IMR-90 (cell line): ENCODE measurements at regions not wholly inside any gene's neighbourhood (a gene's known extent, or its start where the extent isn't known, plus 50 kb on each side); places are given as distances from the start of the nearest gene placed in this dataset.

ENCODE experiments used
- ATAC-seq: fragments of 200-7000 bp; cut with Tn5 transposase; 2 replicates; pipeline ENCODE4 v1.9.1; 2020; ENCODE audit warnings: low read depth, mild to moderate bottlenecking, moderate library complexity
- BruUV-seq: library from RNA; stranded (reverse); fragments of 400-500 nt; replicated peaks from 2 replicates; lab custom pipeline; 2021; lab: Mats Ljungman, UMichigan
- CTCF ChIA-PET: fragments of 300-600 bp; formaldehyde crosslinking; extraction: SDS; loops from one replicate; lab custom pipeline; 2021; ENCODE audit warnings: antibody characterized with exemption; lab: Yijun Ruan, JAX
- POLR2A ChIA-PET: fragments of 300-600 bp; sonication (Branson Sonifier 250); formaldehyde crosslinking; loops from one replicate; lab custom pipeline; 2022; ENCODE audit warnings: antibody characterized with exemption; ENCODE audit not compliant: unreplicated experiment; lab: Charles Lee
- DNase-seq: peaks from one replicate; pipeline ENCODE4 v3.0.0; 2013
- H2AFZ ChIP-seq: replicated peaks from 2 replicates; pipeline ENCODE3; 2013; ENCODE audit warnings: low read length, mild to moderate bottlenecking; ENCODE audit not compliant: poor library complexity
- H2AK5ac ChIP-seq: 2 replicates; pipeline ENCODE4 v1.6.1; 2013; ENCODE audit warnings: low read depth, low read length, inconsistent platforms
- H2AK9ac ChIP-seq: replicated peaks from 2 replicates; pipeline ENCODE3; 2013; ENCODE audit warnings: mild to moderate bottlenecking, low read depth, low read length, moderate library complexity; ENCODE audit not compliant: poor library complexity
- H2BK120ac ChIP-seq: 2 replicates; pipeline ENCODE4 v1.6.1; 2013; ENCODE audit warnings: low read depth, low read length, inconsistent platforms
- H2BK15ac ChIP-seq: 3 replicates; pipeline ENCODE4 v1.6.1; 2013; ENCODE audit warnings: low read depth, low read length, inconsistent platforms
- H2BK20ac ChIP-seq: 2 replicates; pipeline ENCODE4 v1.6.1; 2013; ENCODE audit warnings: low read depth, mild to moderate bottlenecking, inconsistent platforms, low read length, moderate library complexity
- H2BK5ac ChIP-seq: 2 replicates; pipeline ENCODE4 v1.6.1; 2013; ENCODE audit warnings: mild to moderate bottlenecking, low read depth, low read length, inconsistent platforms; ENCODE audit not compliant: poor library complexity, severe bottlenecking
- H3K14ac ChIP-seq: replicated peaks from 2 replicates; pipeline ENCODE4 v1.6.1; 2013; ENCODE audit warnings: low read depth, low read length, inconsistent platforms
- H3K18ac ChIP-seq: 2 replicates; pipeline ENCODE4 v1.6.1; 2013; ENCODE audit warnings: low read depth, low read length, control low read depth
- H3K23ac ChIP-seq: 2 replicates; pipeline ENCODE4 v1.6.1; 2013; ENCODE audit warnings: low read depth, low read length, inconsistent platforms
- H3K27ac ChIP-seq: 2 replicates; pipeline ENCODE4 v1.5.1; 2013; ENCODE audit warnings: mild to moderate bottlenecking, control low read depth, low read length; ENCODE audit not compliant: insufficient read depth
- H3K27me3 ChIP-seq: 2 replicates; pipeline ENCODE4 v1.6.1; 2013; ENCODE audit warnings: low read length; ENCODE audit not compliant: control insufficient read depth, insufficient read depth
- H3K36me3 ChIP-seq: 2 replicates; pipeline ENCODE4 v1.6.1; 2013; ENCODE audit warnings: low read length, mixed read lengths; ENCODE audit not compliant: control insufficient read depth, insufficient read depth
- H3K4ac ChIP-seq: 2 replicates; pipeline ENCODE4 v1.6.1; 2013; ENCODE audit warnings: low read depth, low read length, inconsistent platforms
- H3K4me1 ChIP-seq: 2 replicates; pipeline ENCODE4 v1.6.1; 2013; ENCODE audit warnings: low read length, mixed read lengths; ENCODE audit not compliant: control insufficient read depth, insufficient read depth
- H3K4me2 ChIP-seq: 2 replicates; pipeline ENCODE4 v1.6.1; 2013; ENCODE audit warnings: low read depth, mild to moderate bottlenecking, control low read depth, low read length, moderate library complexity
- H3K4me3 ChIP-seq: 2 replicates; pipeline ENCODE4 v1.5.1; 2013; ENCODE audit warnings: low read depth, mild to moderate bottlenecking, control low read depth, low read length, moderate library complexity; ENCODE audit not compliant: insufficient read depth
- H3K56ac ChIP-seq: 2 replicates; pipeline ENCODE4 v1.6.1; 2013; ENCODE audit warnings: low read length, inconsistent platforms; ENCODE audit not compliant: insufficient read depth; ENCODE audit errors: extremely low read depth
- H3K79me1 ChIP-seq, 2 experiments: 2 replicates each; pipeline ENCODE4 v1.6.1; 2013; ENCODE audit warnings: low read length in 2 of 2, inconsistent platforms in 1 of 2, low read depth in 1 of 2
- H3K9ac ChIP-seq: 2 replicates; pipeline ENCODE4 v1.6.1; 2013; ENCODE audit warnings: low read depth, low read length, control low read depth
- H3K9me1 ChIP-seq: 2 replicates; pipeline ENCODE4 v1.6.1; 2013; ENCODE audit warnings: low read length, inconsistent platforms; ENCODE audit not compliant: insufficient read depth
- H3K9me3 ChIP-seq: 2 replicates; pipeline ENCODE4 v1.6.1; 2013; ENCODE audit warnings: low read length; ENCODE audit not compliant: control insufficient read depth, insufficient read depth
- H4K20me1 ChIP-seq: 2 replicates; pipeline ENCODE4 v1.6.1; 2013; ENCODE audit warnings: low read length, inconsistent platforms; ENCODE audit not compliant: insufficient read depth
- H4K5ac ChIP-seq: 2 replicates; pipeline ENCODE4 v1.6.1; 2013; ENCODE audit warnings: mild to moderate bottlenecking, low read depth, low read length, control low read depth
- H4K8ac ChIP-seq, 2 experiments: 2 replicates each; pipeline ENCODE4 v1.6.1; 2013; ENCODE audit warnings: low read depth in 2 of 2, low read length in 2 of 2, control low read depth in 1 of 2, inconsistent platforms in 1 of 2
- H4K91ac ChIP-seq: 2 replicates; pipeline ENCODE4 v1.6.1; 2013; ENCODE audit warnings: low read depth, low read length, inconsistent platforms; ENCODE audit not compliant: insufficient read depth
- BHLHE40 ChIP-seq: fragments of 150-350 bp; IDR thresholded peaks from 2 replicates; pipeline ENCODE4 v1.6.1; 2016; ENCODE audit warnings: mild to moderate bottlenecking, low read depth, low read length
- CEBPB ChIP-seq: IDR thresholded peaks from 2 replicates; pipeline ENCODE4 v1.6.1; 2012; ENCODE audit warnings: low read depth, low read length, improper control_type of control experiment
- CHD1 ChIP-seq: IDR thresholded peaks from 2 replicates; pipeline ENCODE4 v1.6.1; 2012; ENCODE audit warnings: low read depth, low read length, improper control_type of control experiment
- FOS ChIP-seq: fragments of 150-350 bp; IDR thresholded peaks from 2 replicates; pipeline ENCODE4 v1.6.1; 2016; ENCODE audit warnings: low read depth, low read length
- MAFK ChIP-seq: IDR thresholded peaks from 2 replicates; pipeline ENCODE4 v1.6.1; 2012; ENCODE audit warnings: low read depth, low read length, improper control_type of control experiment
- MAZ ChIP-seq: IDR thresholded peaks from 2 replicates; pipeline ENCODE4 v1.6.1; 2012; ENCODE audit warnings: low read depth, mild to moderate bottlenecking, low read length, improper control_type of control experiment, moderate library complexity, borderline replicate concordance
- MXI1 ChIP-seq: IDR thresholded peaks from 2 replicates; pipeline ENCODE4 v1.6.1; 2012; ENCODE audit warnings: low read depth, mild to moderate bottlenecking, low read length, moderate library complexity, borderline replicate concordance
- NFE2L2 ChIP-seq: fragments of 150-350 bp; IDR thresholded peaks from 2 replicates; pipeline ENCODE4 v1.6.1; 2016; ENCODE audit warnings: low read depth, mild to moderate bottlenecking, low read length
- POLR2A ChIP-seq: IDR thresholded peaks from 2 replicates; pipeline ENCODE4 v1.6.1; 2012; ENCODE audit warnings: mild to moderate bottlenecking, low read depth, low read length
- RAD21 ChIP-seq: IDR thresholded peaks from 2 replicates; pipeline ENCODE4 v1.6.1; 2012; ENCODE audit warnings: low read length, improper control_type of control experiment
- RCOR1 ChIP-seq: IDR thresholded peaks from 2 replicates; pipeline ENCODE4 v1.6.1; 2012; ENCODE audit warnings: mild to moderate bottlenecking, low read length, improper control_type of control experiment; ENCODE audit not compliant: insufficient replicate concordance
- RFX5 ChIP-seq: IDR thresholded peaks from 2 replicates; pipeline ENCODE4 v1.8.0; 2012; ENCODE audit warnings: low read depth, mild to moderate bottlenecking, low read length, moderate library complexity
- SMC3 ChIP-seq: fragments of 150-350 bp; IDR thresholded peaks from 2 replicates; pipeline ENCODE4 v1.6.1; 2016; ENCODE audit warnings: low read depth, mild to moderate bottlenecking, antibody characterized with exemption, low read length, moderate library complexity
- WGBS, 2 experiments: methylation state at CpG; one replicate each; pipeline versions ENCODE4 v1.1.5 to v1.1.7; 2013; ENCODE audit warnings: missing lambda C conversion rate in 2 of 2; ENCODE audit not compliant: insufficient read length in 1 of 2; ENCODE audit errors: extremely low coverage in 2 of 2; 5-methylcytosine and 5-hydroxymethylcytosine counted together
- dilution Hi-C: fragments of 300-500 bp; cut with HindIII; formaldehyde crosslinking; loops from one replicate; pipeline ENCODE4 v1.14.3; 2018; ENCODE audit warnings: low sequenced_read_pairs; ENCODE audit not compliant: unreplicated experiment
- in situ Hi-C: fragments of 300-500 bp; cut with MboI; formaldehyde crosslinking; loops from 3 replicates; pipeline ENCODE4 v1.14.3; 2019; ENCODE audit warnings: low sequenced_read_pairs, inconsistent platforms, mixed read lengths
- intact Hi-C: fragments of 100-400 bp; cut with micrococcal nuclease; formaldehyde crosslinking; loops from 2 replicates; pipeline ENCODE4 v1.10.0; 2022
- TF ChIP-seq, protein P1 (sequence below): fragments of 150-350 bp; IDR thresholded peaks from 2 replicates; pipeline ENCODE4 v1.6.1; 2016; ENCODE audit warnings: low read depth, mild to moderate bottlenecking, low read length, moderate library complexity, borderline replicate concordance
- TF ChIP-seq, protein P2 (sequence below): fragments of 150-350 bp; IDR thresholded peaks from 2 replicates; pipeline ENCODE4 v1.6.1; 2017; ENCODE audit warnings: mild to moderate bottlenecking, antibody characterized with exemption, low read length, low read depth
- TF ChIP-seq, protein P3 (sequence below): conservative IDR thresholded peaks from 2 replicates; pipeline ENCODE4 v1.5.1; 2012; ENCODE audit warnings: mild to moderate bottlenecking, low read depth, low read length, improper control_type of control experiment

DNA sequence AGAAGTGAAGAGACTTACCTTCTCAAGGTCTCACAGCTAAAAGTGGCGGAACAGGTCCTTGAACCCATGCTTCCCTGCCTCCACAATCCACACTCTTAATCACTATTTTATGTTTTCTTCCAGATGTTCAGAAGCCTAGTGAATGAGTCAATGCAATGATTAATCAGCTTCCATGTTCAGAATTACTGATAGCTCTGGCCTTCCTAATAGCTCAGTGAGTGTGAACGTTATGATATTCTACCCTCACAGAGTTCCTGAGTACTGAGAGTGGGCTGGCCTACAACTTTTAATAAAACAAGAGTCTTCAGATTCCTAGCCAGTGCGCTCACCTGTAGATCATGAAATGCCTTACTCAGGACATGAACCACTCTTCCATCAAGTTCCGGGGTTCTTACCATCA, 443.0 kb upstream of the ADAMTS9 start:
- Histone ChIP-seq H4K91ac (no peak overlapping the region), H3K9ac (no peak overlapping the region), H2BK5ac (no peak overlapping the region), H3K27ac (no peak overlapping the region), H2BK120ac (no peak overlapping the region), H3K4me3 (no peak overlapping the region), H2BK15ac (no peak overlapping the region), H2BK20ac (no peak overlapping the region), H3K4me1 (no peaks in the 10 kb centered on the region), H3K56ac (no peak overlapping the region), H3K36me3 (no peaks in the 10 kb centered on the region), H4K8ac (no peak overlapping the region), H3K4ac (no peak overlapping the region), H2AFZ (no peak overlapping the region), H4K5ac (no peak overlapping the region), H3K18ac (no peak overlapping the region), H3K4me2 (no peak overlapping the region), H2AK9ac (no peak overlapping the region), H3K9me1 (no peaks in the 10 kb centered on the region), H3K9me3 (no peaks in the 10 kb centered on the region), H3K23ac (no peak overlapping the region), H2AK5ac (no peak overlapping the region), H3K27me3 (no peaks in the 10 kb centered on the region), H4K20me1 (no peaks in the 10 kb centered on the region), H3K79me1 (no peaks in the 10 kb centered on the region), H3K14ac (no peak overlapping the region)
- in situ Hi-C loops (no loop called here), dilution Hi-C loops (no loop called here), intact Hi-C loops (no loop called here)
- POLR2A ChIA-PET, result no interaction called here
- BruUV-seq, result no TSS peak
- ATAC-seq (no peak), DNase-seq (no peak)
- TF ChIP-seq CHD1 (no peak), MXI1 (no peak), RFX5 (no peak), RCOR1 (no peak), BHLHE40 (no peak), FOS (no peak), NFE2L2 (no peak), RAD21 (no peak), CEBPB (no peak), POLR2A (no peak), MAZ (no peak), SMC3 (no peak), MAFK (no peak)
- TF ChIP-seq, protein P1, sequence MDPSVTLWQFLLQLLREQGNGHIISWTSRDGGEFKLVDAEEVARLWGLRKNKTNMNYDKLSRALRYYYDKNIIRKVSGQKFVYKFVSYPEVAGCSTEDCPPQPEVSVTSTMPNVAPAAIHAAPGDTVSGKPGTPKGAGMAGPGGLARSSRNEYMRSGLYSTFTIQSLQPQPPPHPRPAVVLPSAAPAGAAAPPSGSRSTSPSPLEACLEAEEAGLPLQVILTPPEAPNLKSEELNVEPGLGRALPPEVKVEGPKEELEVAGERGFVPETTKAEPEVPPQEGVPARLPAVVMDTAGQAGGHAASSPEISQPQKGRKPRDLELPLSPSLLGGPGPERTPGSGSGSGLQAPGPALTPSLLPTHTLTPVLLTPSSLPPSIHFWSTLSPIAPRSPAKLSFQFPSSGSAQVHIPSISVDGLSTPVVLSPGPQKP, result no peak
- TF ChIP-seq, protein P2, sequence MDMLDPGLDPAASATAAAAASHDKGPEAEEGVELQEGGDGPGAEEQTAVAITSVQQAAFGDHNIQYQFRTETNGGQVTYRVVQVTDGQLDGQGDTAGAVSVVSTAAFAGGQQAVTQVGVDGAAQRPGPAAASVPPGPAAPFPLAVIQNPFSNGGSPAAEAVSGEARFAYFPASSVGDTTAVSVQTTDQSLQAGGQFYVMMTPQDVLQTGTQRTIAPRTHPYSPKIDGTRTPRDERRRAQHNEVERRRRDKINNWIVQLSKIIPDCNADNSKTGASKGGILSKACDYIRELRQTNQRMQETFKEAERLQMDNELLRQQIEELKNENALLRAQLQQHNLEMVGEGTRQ, result no peak
- TF ChIP-seq, protein P3, sequence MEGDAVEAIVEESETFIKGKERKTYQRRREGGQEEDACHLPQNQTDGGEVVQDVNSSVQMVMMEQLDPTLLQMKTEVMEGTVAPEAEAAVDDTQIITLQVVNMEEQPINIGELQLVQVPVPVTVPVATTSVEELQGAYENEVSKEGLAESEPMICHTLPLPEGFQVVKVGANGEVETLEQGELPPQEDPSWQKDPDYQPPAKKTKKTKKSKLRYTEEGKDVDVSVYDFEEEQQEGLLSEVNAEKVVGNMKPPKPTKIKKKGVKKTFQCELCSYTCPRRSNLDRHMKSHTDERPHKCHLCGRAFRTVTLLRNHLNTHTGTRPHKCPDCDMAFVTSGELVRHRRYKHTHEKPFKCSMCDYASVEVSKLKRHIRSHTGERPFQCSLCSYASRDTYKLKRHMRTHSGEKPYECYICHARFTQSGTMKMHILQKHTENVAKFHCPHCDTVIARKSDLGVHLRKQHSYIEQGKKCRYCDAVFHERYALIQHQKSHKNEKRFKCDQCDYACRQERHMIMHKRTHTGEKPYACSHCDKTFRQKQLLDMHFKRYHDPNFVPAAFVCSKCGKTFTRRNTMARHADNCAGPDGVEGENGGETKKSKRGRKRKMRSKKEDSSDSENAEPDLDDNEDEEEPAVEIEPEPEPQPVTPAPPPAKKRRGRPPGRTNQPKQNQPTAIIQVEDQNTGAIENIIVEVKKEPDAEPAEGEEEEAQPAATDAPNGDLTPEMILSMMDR, result no peak
- no CpG with 5 or more reads among the region's 4 CpGs for WGBS, 2 experiments
- CTCF ChIA-PET, result no interaction called here
